T1000 (cell line): ENCODE measurements at regions not wholly inside any gene's neighbourhood (a gene's known extent, or its start where the extent isn't known, plus 50 kb on each side); places are given as distances from the start of the nearest gene placed in this dataset.
"Not testable (repeated sequence)": the region's sequence is repeated elsewhere in the genome, so short reads cannot be mapped to it uniquely, and the experiment has no call there.

Experiments
- DNase-seq: peaks from one replicate; lab custom pipeline; 2025; ENCODE audit warnings: mixed read lengths; lab: John Stamatoyannopoulos, UW

GRCh38 chr6:120930500-120930899 lies 403.8 kb downstream of the TBC1D32 start:
- DNase-seq = not testable (repeated sequence)

- DNase-seq = no peak
These were observed 410.1 kb downstream of the TBC1D32 start for GRCh38 chr6:120924214-120924613.

- DNase-seq = no peak
These were observed 416.1 kb downstream of the TBC1D32 start for GRCh38 chr6:120918137-120918536.

- DNase-seq = no peak
These were observed 417.4 kb downstream of the TBC1D32 start for GRCh38 chr6:120916844-120917243.

GRCh38 chr6:120913486-120913885 lies 420.8 kb downstream of the TBC1D32 start:
- no peak for DNase-seq

- DNase-seq = no peak
These were observed 425.5 kb downstream of the TBC1D32 start for GRCh38 chr6:120908767-120909166.

- no peak for DNase-seq
These were observed 430.4 kb downstream of the TBC1D32 start for GRCh38 chr6:120903836-120904235.

- DNase-seq = no peak
These were observed 434.3 kb downstream of the TBC1D32 start for GRCh38 chr6:120899932-120900331.

GRCh38 chr6:120894077-120894476 lies 440.2 kb downstream of the TBC1D32 start:
- DNase-seq = no peak

- no peak for DNase-seq
These were observed 457.3 kb downstream of the TBC1D32 start for GRCh38 chr6:120876931-120877330.

GRCh38 chr6:120876424-120876823 lies 457.9 kb downstream of the TBC1D32 start:
- DNase-seq = no peak

GRCh38 chr6:120875900-120876299 lies 458.4 kb downstream of the TBC1D32 start:
- no peak for DNase-seq

- no peak for DNase-seq
These were observed 459.9 kb downstream of the TBC1D32 start for GRCh38 chr6:120874422-120874821.

- DNase-seq = no peak
These were observed 461.0 kb downstream of the TBC1D32 start for GRCh38 chr6:120873125-120873865.

GRCh38 chr6:120872262-120872578 lies 462.1 kb downstream of the TBC1D32 start:
- no peak for DNase-seq

- no peak for DNase-seq
These were observed 462.6 kb downstream of the TBC1D32 start for GRCh38 chr6:120871416-120872261.

GRCh38 chr6:120869397-120869796 lies 464.9 kb downstream of the TBC1D32 start:
- no peak for DNase-seq

GRCh38 chr6:120857422-120857821 lies 476.9 kb downstream of the TBC1D32 start:
- no peak for DNase-seq

GRCh38 chr6:120854583-120854982 lies 479.7 kb downstream of the TBC1D32 start:
- DNase-seq = no peak

GRCh38 chr6:120853489-120853888 lies 480.8 kb downstream of the TBC1D32 start:
- DNase-seq = no peak

- no peak for DNase-seq
These were observed 481.9 kb downstream of the TBC1D32 start for GRCh38 chr6:120852293-120852849.

GRCh38 chr6:120826253-120826652 lies 508.0 kb downstream of the TBC1D32 start:
- DNase-seq = no peak

- DNase-seq = no peak
These were observed 517.5 kb downstream of the TBC1D32 start for GRCh38 chr6:120816794-120817193.
